Adrenal gland (tissue), 5 donors: ENCODE measurements at regions not wholly inside any gene's neighbourhood (a gene's known extent, or its start where the extent isn't known, plus 50 kb on each side); places are given as distances from the start of the nearest gene placed in this dataset.

Experiments
- CTCF ChIP-seq, 6 experiments: fragments of 450-650 bp in 4 of 6; fragments of 200-600 bp in 2 of 6; sonication (generic) in 1 of 6; IDR thresholded peaks; 1 replicate in 5 of 6; 2 replicates in 1 of 6; pipeline versions ENCODE4 v1.5.1 to v1.8.0; 2016 to 2021; ENCODE audit warnings: antibody characterized with exemption in 6 of 6, mild to moderate bottlenecking in 2 of 6, moderate library complexity in 1 of 6
- POLR2A ChIP-seq, 2 donors: fragments of 450-650 bp; IDR thresholded peaks; one replicate each; pipeline ENCODE4 v1.6.1; 2017; ENCODE audit warnings: antibody characterized with exemption in 2 of 2, mild to moderate bottlenecking in 2 of 2, moderate library complexity in 1 of 2
- donor health status: DM: no; HTN: no; CAD: no.

- TF ChIP-seq CTCF (IDR thresholded peaks at IDR 0.05) (no peak), POLR2A (IDR thresholded peaks at IDR 0.05) (no peak)
Measured at GRCh38 chr1:170261669-170262068, 115.9 kb downstream of the NTMT2 start.
